Progenitor cell of endocrine pancreas (in vitro differentiated cells): ENCODE measurements at regions not wholly inside any gene's neighbourhood (a gene's known extent, or its start where the extent isn't known, plus 50 kb on each side); places are given as distances from the start of the nearest gene placed in this dataset.

Experiments
- DNase-seq: peaks from one replicate; pipeline ENCODE4 v3.0.0; 2021; ENCODE audit warnings: low spot score; ENCODE audit not compliant: unreplicated experiment
- H3K27ac Mint-ChIP-seq: 2 replicates; pipeline ENCODE4 v1.8.0; 2021; ENCODE audit warnings: mild to moderate bottlenecking, moderate library complexity, mixed read lengths
- H3K27me3 Mint-ChIP-seq: 2 replicates; pipeline ENCODE4 v1.8.0; 2021; ENCODE audit warnings: mixed read lengths
- H3K36me3 Mint-ChIP-seq: 2 replicates; pipeline ENCODE4 v1.8.0; 2022; ENCODE audit warnings: mixed read lengths; ENCODE audit not compliant: insufficient read depth
- H3K4me1 Mint-ChIP-seq: 2 replicates; pipeline ENCODE4 v1.8.0; 2021; ENCODE audit warnings: low read depth, mixed read lengths
- H3K4me3 Mint-ChIP-seq: 2 replicates; pipeline ENCODE4 v1.8.0; 2021; ENCODE audit warnings: low read depth, mild to moderate bottlenecking, moderate library complexity, mixed read lengths
- H3K9me3 Mint-ChIP-seq: 2 replicates; pipeline ENCODE4 v1.8.0; 2021; ENCODE audit warnings: low read depth, mixed read lengths
- TF ChIP-seq, protein P1 (sequence below): fragments of 200-600 bp; sonication (generic); IDR thresholded peaks from one replicate; pipeline ENCODE4 v1.5.0; 2021; ENCODE audit warnings: antibody characterized with exemption, mild to moderate bottlenecking; ENCODE audit not compliant: unreplicated experiment

DNA sequence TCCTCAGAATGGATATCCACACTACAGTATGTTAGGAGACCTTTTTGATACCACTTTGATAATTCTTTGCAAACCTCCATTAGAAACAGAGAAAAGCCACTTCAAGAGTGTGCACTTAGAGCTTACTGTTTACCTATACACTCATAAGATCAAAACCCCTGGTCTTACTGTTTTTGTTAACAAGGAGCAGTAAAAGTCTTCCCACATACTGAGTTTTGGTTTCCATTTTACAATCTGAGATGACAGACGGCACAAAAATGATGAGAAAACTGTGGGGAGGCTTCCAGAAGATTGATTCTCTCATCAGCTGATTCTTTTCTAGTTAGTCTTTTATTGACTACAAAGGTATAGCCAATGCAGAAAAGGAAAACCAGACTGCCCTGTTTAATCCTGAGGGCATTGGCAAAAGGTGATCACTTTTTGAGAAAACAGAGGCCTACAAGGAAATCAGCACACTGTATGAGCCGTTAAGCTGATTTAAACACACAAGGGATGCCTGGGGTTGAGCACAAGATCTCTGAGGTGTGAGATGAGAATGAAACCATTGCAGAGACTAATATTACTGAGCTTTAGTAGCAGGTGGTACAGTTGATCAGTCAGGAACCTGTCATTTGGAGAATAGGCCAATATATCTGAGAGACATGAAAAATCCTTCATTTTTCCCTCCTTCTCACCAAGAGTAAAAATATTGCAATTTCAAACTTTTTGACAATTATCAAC is 368.6 kb downstream of the GRB14 start:
- no peaks in the 10 kb centered on the region for H3K4me1 Mint-ChIP-seq
- H3K27ac Mint-ChIP-seq = no peak overlapping the region
- TF ChIP-seq, protein P1, sequence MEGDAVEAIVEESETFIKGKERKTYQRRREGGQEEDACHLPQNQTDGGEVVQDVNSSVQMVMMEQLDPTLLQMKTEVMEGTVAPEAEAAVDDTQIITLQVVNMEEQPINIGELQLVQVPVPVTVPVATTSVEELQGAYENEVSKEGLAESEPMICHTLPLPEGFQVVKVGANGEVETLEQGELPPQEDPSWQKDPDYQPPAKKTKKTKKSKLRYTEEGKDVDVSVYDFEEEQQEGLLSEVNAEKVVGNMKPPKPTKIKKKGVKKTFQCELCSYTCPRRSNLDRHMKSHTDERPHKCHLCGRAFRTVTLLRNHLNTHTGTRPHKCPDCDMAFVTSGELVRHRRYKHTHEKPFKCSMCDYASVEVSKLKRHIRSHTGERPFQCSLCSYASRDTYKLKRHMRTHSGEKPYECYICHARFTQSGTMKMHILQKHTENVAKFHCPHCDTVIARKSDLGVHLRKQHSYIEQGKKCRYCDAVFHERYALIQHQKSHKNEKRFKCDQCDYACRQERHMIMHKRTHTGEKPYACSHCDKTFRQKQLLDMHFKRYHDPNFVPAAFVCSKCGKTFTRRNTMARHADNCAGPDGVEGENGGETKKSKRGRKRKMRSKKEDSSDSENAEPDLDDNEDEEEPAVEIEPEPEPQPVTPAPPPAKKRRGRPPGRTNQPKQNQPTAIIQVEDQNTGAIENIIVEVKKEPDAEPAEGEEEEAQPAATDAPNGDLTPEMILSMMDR = no peak
- H3K9me3 Mint-ChIP-seq = no peaks in the 10 kb centered on the region
- no peaks in the 10 kb centered on the region for H3K36me3 Mint-ChIP-seq
- no peak overlapping the region for H3K4me3 Mint-ChIP-seq
- H3K27me3 Mint-ChIP-seq = peaks cover 6% of the 10 kb centered on the region
- DNase-seq = no peak

DNA sequence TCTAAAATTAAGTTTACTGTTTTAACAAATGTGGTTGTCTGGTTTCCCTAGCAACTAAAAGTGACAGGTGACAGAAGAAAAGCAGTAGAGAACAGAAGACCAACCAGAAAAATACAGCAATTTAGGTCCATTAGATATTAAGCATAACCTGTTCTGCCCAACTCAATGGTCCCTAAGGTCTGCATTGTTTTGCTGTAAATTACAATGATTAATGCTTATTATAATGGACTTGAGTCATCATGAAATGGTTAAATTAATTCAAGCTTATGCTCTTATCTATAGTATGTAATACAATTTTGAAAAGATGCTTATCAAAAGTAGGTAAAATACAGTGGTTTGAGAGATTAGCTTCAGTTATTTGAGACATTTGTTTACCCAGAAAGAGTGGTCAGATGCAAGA is 378.0 kb downstream of the GRB14 start:
- peaks cover 13% of the 10 kb centered on the region for H3K9me3 Mint-ChIP-seq
- no peak for DNase-seq
- TF ChIP-seq, protein P1 = no peak
- H3K4me1 Mint-ChIP-seq = peaks cover 5% of the 10 kb centered on the region
- H3K27me3 Mint-ChIP-seq = no peaks in the 10 kb centered on the region
- H3K36me3 Mint-ChIP-seq = no peaks in the 10 kb centered on the region
- no peak overlapping the region for H3K27ac Mint-ChIP-seq
- H3K4me3 Mint-ChIP-seq = no peak overlapping the region

DNA sequence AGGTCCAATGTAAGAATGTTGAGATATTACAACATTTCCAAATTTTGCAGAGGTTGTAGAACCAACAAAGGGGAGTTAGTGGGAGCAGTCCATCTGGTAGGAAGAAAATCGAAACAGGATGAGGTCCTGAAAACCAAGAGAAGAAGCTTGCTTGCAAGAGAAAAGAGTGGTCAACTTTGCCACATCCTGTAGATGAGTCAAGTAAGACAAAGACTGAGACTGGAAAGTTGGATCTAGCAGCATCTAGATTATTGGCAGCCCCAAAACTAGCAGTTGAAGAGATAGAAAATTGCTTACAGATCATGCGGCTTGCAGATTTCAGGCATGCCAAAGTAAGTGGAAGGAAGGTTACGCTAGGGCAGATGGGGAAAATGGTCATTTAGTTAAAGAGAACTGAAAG is 378.9 kb downstream of the GRB14 start:
- no peak overlapping the region for H3K4me3 Mint-ChIP-seq
- TF ChIP-seq, protein P1 = no peak
- H3K27ac Mint-ChIP-seq = no peak overlapping the region
- no peaks in the 10 kb centered on the region for H3K36me3 Mint-ChIP-seq
- H3K4me1 Mint-ChIP-seq = peaks cover 5% of the 10 kb centered on the region
- H3K27me3 Mint-ChIP-seq = no peaks in the 10 kb centered on the region
- H3K9me3 Mint-ChIP-seq = peaks cover 13% of the 10 kb centered on the region
- no peak for DNase-seq

DNA sequence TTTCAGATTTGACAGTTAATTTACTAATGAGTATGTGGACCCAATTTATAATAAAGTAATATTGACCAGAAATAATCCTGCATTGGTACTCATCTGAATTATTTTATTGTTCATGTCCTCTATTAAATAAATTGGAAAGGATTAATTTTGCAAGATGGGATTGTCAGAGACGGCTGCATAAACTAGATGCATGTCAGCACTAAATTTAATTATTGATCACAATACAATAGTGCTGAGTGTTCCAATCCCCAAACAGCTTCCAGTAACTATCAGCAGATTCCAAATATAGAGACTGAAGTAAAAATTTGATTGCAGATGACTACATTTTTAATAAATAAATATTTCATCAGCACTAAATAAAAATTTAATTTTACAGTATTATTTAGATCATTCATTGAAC is 387.2 kb downstream of the GRB14 start:
- H3K27ac Mint-ChIP-seq = no peak overlapping the region
- peaks cover 3% of the 10 kb centered on the region for H3K27me3 Mint-ChIP-seq
- no peak overlapping the region for H3K4me3 Mint-ChIP-seq
- no peaks in the 10 kb centered on the region for H3K9me3 Mint-ChIP-seq
- no peak for DNase-seq
- peaks cover 5% of the 10 kb centered on the region for H3K4me1 Mint-ChIP-seq
- TF ChIP-seq, protein P1 = no peak
- H3K36me3 Mint-ChIP-seq = no peaks in the 10 kb centered on the region

DNA sequence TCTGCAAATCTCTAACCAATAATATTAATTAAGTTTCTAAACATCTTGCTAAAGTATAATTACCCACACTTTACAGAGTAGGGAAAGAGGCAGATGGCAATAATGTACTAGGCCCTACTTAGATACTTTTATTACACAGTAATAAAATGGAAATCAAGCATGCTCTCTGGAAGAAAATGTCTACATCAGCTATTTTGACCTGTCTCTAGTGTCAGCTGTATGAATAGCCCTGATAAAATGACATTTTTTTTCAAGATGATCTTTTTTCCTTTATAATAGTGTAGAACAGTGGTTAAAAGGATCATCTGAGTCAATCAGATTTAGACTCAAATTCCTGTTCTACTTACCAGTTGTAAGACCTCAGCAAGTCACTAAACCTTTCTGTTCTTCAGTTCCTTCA is 397.3 kb downstream of the GRB14 start:
- TF ChIP-seq, protein P1 = no peak
- peaks cover 31% of the 10 kb centered on the region for H3K27me3 Mint-ChIP-seq

More for the DNA sequence above, 397.3 kb downstream of the GRB14 start:
- no peak overlapping the region for H3K27ac Mint-ChIP-seq
- H3K4me1 Mint-ChIP-seq = no peaks in the 10 kb centered on the region
- H3K36me3 Mint-ChIP-seq = no peaks in the 10 kb centered on the region
- H3K9me3 Mint-ChIP-seq = no peaks in the 10 kb centered on the region
- no peak for DNase-seq
- H3K4me3 Mint-ChIP-seq = no peak overlapping the region
